ENCODE measurements at regions not wholly inside any gene's neighbourhood (a gene's known extent, or its start where the extent isn't known, plus 50 kb on each side); places are given as distances from the start of the nearest gene placed in this dataset.
A peak's percentile ranks its signal among the peaks of the same experiment; 100 is the strongest.

DNA sequence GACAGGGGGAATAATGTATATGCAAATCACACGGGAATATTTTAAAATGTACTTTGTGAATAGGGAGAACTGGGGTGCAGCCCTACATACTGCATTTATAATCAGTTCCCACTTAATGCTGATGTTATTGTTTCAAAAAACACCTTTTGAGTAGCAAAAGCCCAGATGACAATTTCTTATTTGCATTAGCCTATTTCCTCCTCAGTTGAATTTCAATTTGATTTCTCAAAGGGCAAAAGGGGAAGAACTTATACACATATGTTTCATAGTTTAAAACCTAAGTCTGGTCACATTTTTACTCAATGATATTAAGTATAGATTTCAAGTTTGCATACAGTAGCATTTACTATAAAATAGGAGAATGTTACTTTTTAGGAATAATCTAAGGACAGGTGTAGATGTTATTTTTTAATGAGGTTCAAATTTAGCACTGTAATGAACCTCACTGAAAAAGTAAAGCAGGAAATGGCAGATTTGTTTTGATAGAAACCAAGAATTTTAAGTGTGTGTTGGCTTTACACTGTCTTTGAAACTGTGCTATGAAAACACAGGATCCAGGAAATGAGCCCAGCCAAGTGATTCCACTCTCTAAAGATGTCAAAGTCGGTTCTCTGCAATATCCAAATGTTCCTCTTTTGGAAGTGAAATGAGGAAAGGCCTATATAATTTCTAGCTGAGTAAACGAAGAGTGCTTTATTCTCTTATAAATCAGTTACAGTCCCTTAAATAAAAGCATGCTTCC, 367.4 kb downstream of the BTG1 start:
- ATAC-seq (replicated peaks in 1 of 2) (peak; percentile 38 to 39), DNase-seq (no peak)
- H3K27me3 Mint-ChIP-seq (ENCODE audit: low read depth), result no peaks in the 10 kb centered on the region
- H3K9me3 Mint-ChIP-seq, result no peaks in the 10 kb centered on the region
- peak overlapping the region; percentile 77 for H3K27ac Mint-ChIP-seq
- peaks cover 49% of the 10 kb centered on the region for H3K4me1 Mint-ChIP-seq (ENCODE audit: low read depth)
- peak overlapping the region; percentile 71 to 90 for H3K4me3 Mint-ChIP-seq
- no peaks in the 10 kb centered on the region for H3K36me3 Mint-ChIP-seq (ENCODE audit: insufficient read depth in 2 of 2)

DNA sequence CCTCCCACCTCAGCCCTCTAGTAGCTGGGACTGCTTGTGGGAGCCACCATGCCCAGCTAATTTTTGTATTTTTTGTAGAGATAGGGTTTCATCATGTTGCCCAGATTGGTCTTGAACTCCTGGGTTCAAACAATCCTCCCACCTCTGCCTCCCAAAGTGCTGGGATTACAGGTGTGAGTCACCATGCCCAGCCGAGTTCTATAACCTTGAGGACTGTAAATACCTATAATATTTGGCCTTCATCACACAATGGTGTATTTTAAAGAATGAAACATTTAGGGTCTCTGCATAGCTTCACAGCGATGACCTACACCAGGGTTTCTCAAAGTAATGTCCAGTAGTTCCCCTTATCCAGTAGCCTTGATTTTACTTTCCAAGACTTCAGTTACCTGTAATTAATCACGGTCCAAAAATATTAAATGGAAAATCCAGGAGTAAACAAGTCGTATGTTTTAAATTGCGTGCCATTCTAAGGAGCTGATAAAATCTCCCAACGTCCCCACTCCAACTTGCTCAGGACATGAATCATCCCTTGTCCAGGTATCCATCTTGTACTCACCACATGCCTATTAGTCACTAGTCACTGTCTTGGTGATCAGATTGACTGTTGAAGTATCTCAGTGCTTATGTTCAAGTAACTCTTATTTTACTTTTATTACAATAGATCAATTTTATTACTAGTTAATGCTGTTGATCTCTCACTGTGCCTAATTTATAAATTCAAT, 368.2 kb downstream of the BTG1 start:
- ATAC-seq (replicated peaks in 1 of 2) (peak; percentile 47 to 48), DNase-seq (peak in 1 of 2 donors; percentile 2)
- Mint-ChIP-seq H3K4me3 (no peak overlapping the region), H3K27ac (no peak overlapping the region), H3K27me3 (ENCODE audit: low read depth) (no peaks in the 10 kb centered on the region), H3K9me3 (no peaks in the 10 kb centered on the region), H3K4me1 (ENCODE audit: low read depth) (peaks cover 49% of the 10 kb centered on the region), H3K36me3 (ENCODE audit: insufficient read depth in 2 of 2) (no peaks in the 10 kb centered on the region)

- peaks cover 45% of the 10 kb centered on the region for H3K4me1 Mint-ChIP-seq (ENCODE audit: low read depth)
- H3K9me3 Mint-ChIP-seq, result no peaks in the 10 kb centered on the region
- peak overlapping the region; percentile 44 to 50 for H3K4me3 Mint-ChIP-seq
- ATAC-seq (replicated peaks in 1 of 2) (no peak), DNase-seq (no peak)
- no peak overlapping the region for H3K27ac Mint-ChIP-seq
- no peaks in the 10 kb centered on the region for H3K36me3 Mint-ChIP-seq (ENCODE audit: insufficient read depth in 2 of 2)
- H3K27me3 Mint-ChIP-seq (ENCODE audit: low read depth), result no peaks in the 10 kb centered on the region
Measured at GRCh38 chr12:91774434-91774921, 371.2 kb downstream of the BTG1 start.

GRCh38 chr12:91773749-91774429, 371.8 kb downstream of the BTG1 start:
- Mint-ChIP-seq H3K27me3 (ENCODE audit: low read depth) (no peaks in the 10 kb centered on the region), H3K9me3 (no peaks in the 10 kb centered on the region), H3K4me1 (ENCODE audit: low read depth) (peaks cover 39% of the 10 kb centered on the region), H3K36me3 (ENCODE audit: insufficient read depth in 2 of 2) (no peaks in the 10 kb centered on the region), H3K4me3 (peak overlapping the region; percentile 44 to 50), H3K27ac (no peak overlapping the region)
- ATAC-seq (replicated peaks in 1 of 2) (no peak), DNase-seq (no peak)

DNA sequence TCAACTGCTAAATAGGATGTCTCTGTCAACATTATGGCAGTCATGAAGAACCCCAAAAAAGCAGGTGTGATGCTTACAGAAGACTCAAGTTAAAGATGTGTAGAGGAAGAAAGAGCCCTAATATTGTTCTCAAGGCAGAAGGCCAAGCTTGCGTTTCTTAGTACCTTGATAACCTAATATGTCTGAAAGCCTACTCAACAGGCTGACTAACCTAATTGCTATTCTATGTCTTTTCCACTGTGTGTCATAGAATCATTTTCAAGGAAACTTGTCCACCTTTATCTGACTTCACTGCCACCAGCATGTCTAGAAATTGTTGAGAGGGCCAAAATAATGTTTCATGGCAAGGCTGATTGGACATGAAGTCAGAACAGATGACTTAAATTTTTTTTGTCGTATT, 373.2 kb downstream of the BTG1 start:
- no peak overlapping the region for H3K4me3 Mint-ChIP-seq
- peaks cover 24% of the 10 kb centered on the region for H3K4me1 Mint-ChIP-seq (ENCODE audit: low read depth)
- ATAC-seq (replicated peaks in 1 of 2) (no peak), DNase-seq (no peak)
- H3K9me3 Mint-ChIP-seq, result no peaks in the 10 kb centered on the region
- no peaks in the 10 kb centered on the region for H3K27me3 Mint-ChIP-seq (ENCODE audit: low read depth)
- H3K36me3 Mint-ChIP-seq (ENCODE audit: insufficient read depth in 2 of 2), result no peaks in the 10 kb centered on the region
- H3K27ac Mint-ChIP-seq, result no peak overlapping the region

- Mint-ChIP-seq H3K36me3 (ENCODE audit: insufficient read depth in 2 of 2) (no peaks in the 10 kb centered on the region), H3K4me1 (ENCODE audit: low read depth) (peaks cover 7% of the 10 kb centered on the region), H3K4me3 (no peak overlapping the region), H3K9me3 (no peaks in the 10 kb centered on the region), H3K27ac (no peak overlapping the region), H3K27me3 (ENCODE audit: low read depth) (no peaks in the 10 kb centered on the region)
- no peak for DNase-seq
- no peak for ATAC-seq (replicated peaks in 1 of 2)
Measured at GRCh38 chr12:91769736-91770135, 375.9 kb downstream of the BTG1 start.

GRCh38 chr12:91767237-91767636, 378.4 kb downstream of the BTG1 start:
- no peaks in the 10 kb centered on the region for H3K4me1 Mint-ChIP-seq (ENCODE audit: low read depth)
- no peak for DNase-seq

DNA sequence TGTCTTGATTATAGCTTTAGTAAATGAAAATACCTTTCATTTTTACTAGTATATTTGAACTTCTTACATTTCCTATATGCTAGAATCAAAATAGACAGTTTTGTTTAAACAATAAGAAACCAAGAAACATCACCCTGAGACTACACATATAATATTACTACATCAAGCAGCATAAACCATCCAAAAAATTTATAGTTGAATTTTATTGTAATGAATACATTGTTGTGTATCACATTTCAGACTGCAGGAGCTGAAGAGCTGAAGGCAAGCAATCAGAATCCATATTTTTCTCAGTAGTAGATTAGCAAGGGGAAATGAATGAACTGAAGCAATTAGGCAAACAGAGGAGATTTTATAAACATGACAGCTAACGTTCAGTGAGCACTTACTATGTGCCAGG, 379.2 kb downstream of the BTG1 start:
- Mint-ChIP-seq H3K36me3 (ENCODE audit: insufficient read depth in 2 of 2) (peaks cover 0 to 1% of the 10 kb centered on the region in 2 donors), H3K27me3 (ENCODE audit: low read depth) (no peaks in the 10 kb centered on the region), H3K27ac (no peak overlapping the region), H3K4me1 (ENCODE audit: low read depth) (no peaks in the 10 kb centered on the region), H3K9me3 (peaks cover 0 to 1% of the 10 kb centered on the region in 2 donors), H3K4me3 (no peak overlapping the region)
- DNase-seq (no peak), ATAC-seq (replicated peaks in 1 of 2) (no peak)

More at GRCh38 chr12:91767237-91767636, 378.4 kb downstream of the BTG1 start:
- Mint-ChIP-seq H3K4me3 (no peak overlapping the region), H3K36me3 (ENCODE audit: insufficient read depth in 2 of 2) (no peaks in the 10 kb centered on the region), H3K9me3 (no peaks in the 10 kb centered on the region), H3K27ac (no peak overlapping the region), H3K27me3 (ENCODE audit: low read depth) (no peaks in the 10 kb centered on the region)
- ATAC-seq (replicated peaks in 1 of 2), result no peak

GRCh38 chr12:91763654-91764370, 381.8 kb downstream of the BTG1 start:
- no peak for ATAC-seq (replicated peaks in 1 of 2)
- no peaks in the 10 kb centered on the region for H3K27me3 Mint-ChIP-seq (ENCODE audit: low read depth)
- peaks cover 1 to 9% of the 10 kb centered on the region in 2 donors for H3K36me3 Mint-ChIP-seq (ENCODE audit: insufficient read depth in 2 of 2)
- H3K9me3 Mint-ChIP-seq, result peaks cover 3 to 8% of the 10 kb centered on the region in 2 donors
- no peak overlapping the region for H3K27ac Mint-ChIP-seq
- no peak for DNase-seq
- H3K4me1 Mint-ChIP-seq (ENCODE audit: low read depth), result no peaks in the 10 kb centered on the region
- no peak overlapping the region for H3K4me3 Mint-ChIP-seq

- no peak overlapping the region for H3K4me3 Mint-ChIP-seq
- H3K27ac Mint-ChIP-seq, result no peak overlapping the region
- no peaks in the 10 kb centered on the region for H3K4me1 Mint-ChIP-seq (ENCODE audit: low read depth)
- peaks cover 0 to 5% of the 10 kb centered on the region in 2 donors for H3K9me3 Mint-ChIP-seq
- peaks cover 2 to 8% of the 10 kb centered on the region in 2 donors for H3K36me3 Mint-ChIP-seq (ENCODE audit: insufficient read depth in 2 of 2)
- no peaks in the 10 kb centered on the region for H3K27me3 Mint-ChIP-seq (ENCODE audit: low read depth)
- ATAC-seq (replicated peaks in 1 of 2) (no peak), DNase-seq (no peak)
Measured at GRCh38 chr12:91753649-91754048, 392.0 kb downstream of the BTG1 start.

DNA sequence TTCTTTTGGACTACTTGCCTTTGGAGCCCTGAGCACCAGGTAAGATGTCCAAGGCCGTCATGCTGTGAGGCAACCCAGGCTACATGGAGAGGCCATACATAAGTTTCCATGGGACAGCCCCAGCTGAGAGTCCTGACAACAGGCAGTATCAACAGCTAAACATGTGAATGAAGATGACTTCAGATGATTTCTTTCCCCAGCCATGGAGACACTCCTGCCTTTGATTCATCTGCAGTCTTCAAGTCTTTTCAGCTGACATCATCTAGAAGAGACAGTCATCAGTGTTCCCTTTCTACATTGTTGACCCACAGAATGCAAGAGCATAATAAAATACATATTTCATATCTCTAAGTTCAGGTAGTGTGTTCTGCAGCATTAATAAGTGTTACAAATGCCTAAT, 398.7 kb downstream of the BTG1 start:
- ATAC-seq (replicated peaks in 1 of 2), result no peak
- Mint-ChIP-seq H3K36me3 (ENCODE audit: insufficient read depth in 2 of 2) (peaks cover 2 to 6% of the 10 kb centered on the region in 2 donors), H3K4me3 (no peak overlapping the region), H3K27ac (no peak overlapping the region), H3K9me3 (peaks cover 0 to 3% of the 10 kb centered on the region in 2 donors), H3K27me3 (ENCODE audit: low read depth) (no peaks in the 10 kb centered on the region), H3K4me1 (ENCODE audit: low read depth) (no peaks in the 10 kb centered on the region)
- no peak for DNase-seq

- Mint-ChIP-seq H3K4me1 (ENCODE audit: low read depth) (no peaks in the 10 kb centered on the region), H3K27me3 (ENCODE audit: low read depth) (no peaks in the 10 kb centered on the region), H3K4me3 (no peak overlapping the region), H3K36me3 (ENCODE audit: insufficient read depth in 2 of 2) (peaks cover 0 to 2% of the 10 kb centered on the region in 2 donors), H3K27ac (no peak overlapping the region), H3K9me3 (peaks cover 4% of the 10 kb centered on the region in 2 donors)
- no peak for ATAC-seq (replicated peaks in 1 of 2)
- no peak for DNase-seq
Measured at GRCh38 chr12:91744597-91744996, 401.0 kb downstream of the BTG1 start.

All from activated T-cell treated with anti-CD3 and anti-CD28 coated beads, Interleukin-2, amount 50 U/mL, for 72 hours (primary cell).